Natural killer cell (primary cell): ENCODE measurements at regions not wholly inside any gene's neighbourhood (a gene's known extent, or its start where the extent isn't known, plus 50 kb on each side); places are given as distances from the start of the nearest gene placed in this dataset.
A peak's percentile ranks its signal among the peaks of the same experiment; 100 is the strongest.
"Not testable (repeated sequence)": the region's sequence is repeated elsewhere in the genome, so short reads cannot be mapped to it uniquely, and the experiment has no call there.

ENCODE experiments used
- ATAC-seq, 3 donors: fragments of 150-1000 bp in 2 of 3; fragments of 200-7000 bp in 1 of 3; cut with Tn5 transposase; 1 replicate in 1 of 3; 2 replicates in 2 of 3; pipeline ENCODE4 v1.10.0; 2021; ENCODE audit warnings: mild to moderate bottlenecking in 2 of 3, moderate library complexity in 2 of 3
- DNase-seq, 2 donors: peaks; one replicate each; pipeline versions ENCODE4 v3.0.0 to v3.0.0-alpha.2; 2013 to 2021; ENCODE audit warnings: mixed read lengths in 1 of 2
- H3K27ac ChIP-seq: one replicate; pipeline ENCODE4 v1.5.1; 2013; ENCODE audit warnings: mild to moderate bottlenecking, low read length
- H3K27me3 ChIP-seq: one replicate; pipeline ENCODE4 v1.6.1; 2013; ENCODE audit warnings: low read length; ENCODE audit not compliant: control insufficient read depth, insufficient read depth
- H3K36me3 ChIP-seq: one replicate; pipeline ENCODE4 v1.6.1; 2013; ENCODE audit warnings: low read length; ENCODE audit not compliant: control insufficient read depth, insufficient read depth
- H3K4me1 ChIP-seq: one replicate; pipeline ENCODE4 v1.6.1; 2013; ENCODE audit warnings: low read length; ENCODE audit not compliant: control insufficient read depth, insufficient read depth
- H3K4me3 ChIP-seq: one replicate; pipeline ENCODE4 v1.5.1; 2013; ENCODE audit warnings: low read length
- H3K9me3 ChIP-seq: one replicate; pipeline ENCODE4 v1.6.1; 2013; ENCODE audit warnings: low read length; ENCODE audit not compliant: control insufficient read depth, insufficient read depth
- H3K27ac Mint-ChIP-seq, 2 donors: one replicate each; pipeline ENCODE4 v1.8.0; 2022; ENCODE audit warnings: mild to moderate bottlenecking in 2 of 2, mixed read lengths in 2 of 2, moderate library complexity in 1 of 2
- H3K27me3 Mint-ChIP-seq, 2 donors: one replicate each; pipeline ENCODE4 v1.8.0; 2022; ENCODE audit warnings: low read depth in 2 of 2, mixed read lengths in 2 of 2
- H3K36me3 Mint-ChIP-seq: one replicate; pipeline ENCODE4 v1.8.0; 2022; ENCODE audit warnings: mixed read lengths
- H3K4me1 Mint-ChIP-seq, 2 donors: one replicate each; pipeline ENCODE4 v1.8.0; 2022; ENCODE audit warnings: mixed read lengths in 2 of 2
- H3K4me3 Mint-ChIP-seq: one replicate; pipeline ENCODE4 v1.8.0; 2022; ENCODE audit warnings: mild to moderate bottlenecking, moderate library complexity, mixed read lengths
- H3K9me3 Mint-ChIP-seq, 2 donors: one replicate each; pipeline ENCODE4 v1.8.0; 2022; ENCODE audit warnings: mixed read lengths in 2 of 2
- WGBS: methylation state at CpG from one replicate; pipeline ENCODE4 v1.1.7; 2013; ENCODE audit warnings: missing lambda C conversion rate; ENCODE audit not compliant: insufficient coverage; 5-methylcytosine and 5-hydroxymethylcytosine counted together
- intact Hi-C: fragments of 100-400 bp; cut with micrococcal nuclease; formaldehyde crosslinking; loops from one replicate; pipeline ENCODE4 v1.14.2; 2022
- TF ChIP-seq, protein P1 (sequence below): fragments of 200-600 bp; IDR thresholded peaks from one replicate; pipeline ENCODE4 v1.8.0; 2022; ENCODE audit warnings: antibody characterized with exemption

DNA sequence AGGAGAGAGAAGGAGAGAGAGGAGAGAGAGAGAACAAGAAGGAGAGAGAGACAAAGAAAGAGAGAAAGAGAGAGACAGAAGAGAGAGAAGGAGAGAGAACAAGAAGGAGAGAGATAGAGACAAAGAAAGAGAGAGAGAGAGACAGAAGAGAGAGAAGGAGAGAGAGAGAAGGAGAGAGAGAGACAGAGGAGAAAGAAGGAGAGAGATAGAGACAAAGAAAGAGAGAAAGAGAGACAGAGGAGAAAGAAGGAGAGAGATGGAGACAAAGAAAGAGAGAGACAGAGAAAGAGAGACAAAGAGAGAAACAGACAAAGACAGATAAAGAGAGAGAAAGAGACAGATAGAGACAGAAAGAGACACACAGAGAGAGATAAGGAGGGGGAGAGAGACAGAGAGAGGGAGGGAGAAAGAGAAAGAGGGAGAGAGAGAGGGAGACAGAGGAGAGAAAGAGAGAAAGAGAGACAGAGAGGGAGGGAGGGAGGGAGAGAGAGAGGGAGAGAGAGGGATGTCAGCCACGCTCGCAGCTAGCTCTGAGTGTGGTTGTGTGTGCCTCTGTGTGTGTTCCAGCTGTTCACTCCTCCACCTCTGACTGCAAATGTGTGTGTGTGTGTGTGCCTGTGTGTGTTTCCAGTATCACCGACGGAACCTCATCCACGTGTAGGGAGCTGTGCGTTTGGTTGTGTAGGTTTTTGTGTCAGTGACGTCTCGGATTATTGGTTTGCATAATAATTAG, 105.8 kb downstream of the CRLF2 start:
- no peak for ATAC-seq
- peaks cover 15 to 20% of the 10 kb centered on the region in 2 donors for H3K27me3 Mint-ChIP-seq
- Histone ChIP-seq H3K9me3 (no peaks in the 10 kb centered on the region), H3K27me3 (no peaks in the 10 kb centered on the region), H3K4me1 (peaks cover 26% of the 10 kb centered on the region), H3K27ac (no peak overlapping the region), H3K4me3 (no peak overlapping the region), H3K36me3 (no peaks in the 10 kb centered on the region)
- WGBS: 25% methylated on average over 8 of the region's 8 CpGs
- no peak overlapping the region for H3K4me3 Mint-ChIP-seq
- TF ChIP-seq, protein P1, sequence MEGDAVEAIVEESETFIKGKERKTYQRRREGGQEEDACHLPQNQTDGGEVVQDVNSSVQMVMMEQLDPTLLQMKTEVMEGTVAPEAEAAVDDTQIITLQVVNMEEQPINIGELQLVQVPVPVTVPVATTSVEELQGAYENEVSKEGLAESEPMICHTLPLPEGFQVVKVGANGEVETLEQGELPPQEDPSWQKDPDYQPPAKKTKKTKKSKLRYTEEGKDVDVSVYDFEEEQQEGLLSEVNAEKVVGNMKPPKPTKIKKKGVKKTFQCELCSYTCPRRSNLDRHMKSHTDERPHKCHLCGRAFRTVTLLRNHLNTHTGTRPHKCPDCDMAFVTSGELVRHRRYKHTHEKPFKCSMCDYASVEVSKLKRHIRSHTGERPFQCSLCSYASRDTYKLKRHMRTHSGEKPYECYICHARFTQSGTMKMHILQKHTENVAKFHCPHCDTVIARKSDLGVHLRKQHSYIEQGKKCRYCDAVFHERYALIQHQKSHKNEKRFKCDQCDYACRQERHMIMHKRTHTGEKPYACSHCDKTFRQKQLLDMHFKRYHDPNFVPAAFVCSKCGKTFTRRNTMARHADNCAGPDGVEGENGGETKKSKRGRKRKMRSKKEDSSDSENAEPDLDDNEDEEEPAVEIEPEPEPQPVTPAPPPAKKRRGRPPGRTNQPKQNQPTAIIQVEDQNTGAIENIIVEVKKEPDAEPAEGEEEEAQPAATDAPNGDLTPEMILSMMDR: no peak
- peaks cover 0 to 2% of the 10 kb centered on the region in 2 donors for H3K9me3 Mint-ChIP-seq
- intact Hi-C loops: no loop called here
- H3K4me1 Mint-ChIP-seq: peaks cover 5 to 7% of the 10 kb centered on the region in 2 donors
- DNase-seq: no peak
- H3K27ac Mint-ChIP-seq: no peak overlapping the region
- H3K36me3 Mint-ChIP-seq: no peaks in the 10 kb centered on the region

DNA sequence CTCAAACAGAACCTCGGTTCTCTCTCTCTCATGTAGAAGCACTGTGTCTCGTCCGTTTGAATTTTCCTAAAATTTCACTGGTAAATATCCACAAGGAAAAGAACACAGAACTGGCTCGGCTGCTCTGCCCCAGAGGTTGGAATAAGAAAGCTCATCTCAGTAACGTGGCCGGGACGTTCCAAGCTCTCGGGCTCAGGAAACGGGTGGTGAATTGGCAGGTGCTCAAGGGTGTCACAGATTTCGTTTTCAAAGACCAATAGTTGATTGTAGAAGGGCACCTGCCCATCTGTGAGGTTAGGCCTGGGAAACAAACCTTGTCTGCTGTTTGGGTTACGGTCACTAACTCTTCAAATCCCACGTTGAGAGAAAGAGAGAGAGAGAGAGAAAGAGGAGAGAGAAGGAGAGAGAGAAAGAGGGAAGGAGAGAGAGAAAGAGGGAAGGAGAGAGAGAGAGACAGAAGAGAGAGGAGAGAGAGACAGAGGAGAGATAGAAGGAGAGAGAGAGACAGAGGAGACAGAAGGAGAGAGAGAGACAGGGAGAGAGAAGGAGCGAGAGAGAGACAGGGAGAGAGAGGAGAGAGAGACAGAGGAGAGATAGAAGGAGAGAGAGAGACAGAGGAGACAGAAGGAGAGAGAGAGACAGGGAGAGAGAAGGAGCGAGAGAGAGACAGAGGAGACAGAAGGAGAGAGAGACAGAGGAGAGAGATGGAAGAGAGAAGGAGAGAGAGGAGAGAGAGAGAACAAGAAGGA, 106.6 kb downstream of the CRLF2 start:
- Mint-ChIP-seq H3K4me1 (peaks cover 4 to 5% of the 10 kb centered on the region in 2 donors), H3K4me3 (no peak overlapping the region), H3K27ac (no peak overlapping the region), H3K27me3 (peaks cover 9 to 12% of the 10 kb centered on the region in 2 donors), H3K9me3 (peaks cover 0 to under 1% of the 10 kb centered on the region in 2 donors), H3K36me3 (no peaks in the 10 kb centered on the region)
- DNase-seq (no peak), ATAC-seq (no peak)
- H3K4me1 ChIP-seq: peaks cover 26% of the 10 kb centered on the region
- H3K36me3 ChIP-seq: no peaks in the 10 kb centered on the region
- H3K9me3 ChIP-seq: no peaks in the 10 kb centered on the region
- H3K27ac ChIP-seq: no peak overlapping the region
- H3K27me3 ChIP-seq: no peaks in the 10 kb centered on the region
- WGBS: 52% methylated on average over 14 of the region's 14 CpGs
- H3K4me3 ChIP-seq: no peak overlapping the region
- TF ChIP-seq, protein P1: no peak
- intact Hi-C loops: no loop called here

DNA sequence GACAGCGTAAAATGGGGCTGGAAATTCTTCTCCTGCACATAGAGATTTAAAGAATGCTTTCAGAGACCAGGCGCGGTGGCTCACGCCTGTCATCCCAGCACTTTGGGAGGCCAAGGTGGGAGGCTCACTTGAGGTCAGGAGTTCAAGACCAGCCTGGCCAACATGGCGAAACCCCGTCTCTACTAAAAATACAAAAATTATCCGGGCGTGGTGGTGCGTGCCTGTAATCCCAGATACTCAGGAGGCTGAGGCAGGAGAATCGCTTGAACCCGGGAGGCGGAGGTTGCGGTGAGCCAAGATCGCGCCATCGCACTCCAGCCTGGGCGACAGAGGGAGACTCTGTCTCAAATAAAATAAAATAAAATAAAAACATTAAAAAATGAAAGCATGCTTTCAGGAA, 107.4 kb downstream of the CRLF2 start:
- intact Hi-C loops, H3K4me3 Mint-ChIP-seq, H3K27ac Mint-ChIP-seq, H3K36me3 ChIP-seq, H3K27me3 ChIP-seq, ATAC-seq, H3K9me3 Mint-ChIP-seq, H3K9me3 ChIP-seq, H3K4me3 ChIP-seq, DNase-seq, H3K27ac ChIP-seq, H3K36me3 Mint-ChIP-seq, H3K4me1 Mint-ChIP-seq: not testable (repeated sequence)
- peaks cover 26% of the 10 kb centered on the region for H3K4me1 ChIP-seq
- WGBS: 96% methylated on average over 11 of the region's 17 CpGs
- peaks cover 8 to 11% of the 10 kb centered on the region in 2 donors for H3K27me3 Mint-ChIP-seq

DNA sequence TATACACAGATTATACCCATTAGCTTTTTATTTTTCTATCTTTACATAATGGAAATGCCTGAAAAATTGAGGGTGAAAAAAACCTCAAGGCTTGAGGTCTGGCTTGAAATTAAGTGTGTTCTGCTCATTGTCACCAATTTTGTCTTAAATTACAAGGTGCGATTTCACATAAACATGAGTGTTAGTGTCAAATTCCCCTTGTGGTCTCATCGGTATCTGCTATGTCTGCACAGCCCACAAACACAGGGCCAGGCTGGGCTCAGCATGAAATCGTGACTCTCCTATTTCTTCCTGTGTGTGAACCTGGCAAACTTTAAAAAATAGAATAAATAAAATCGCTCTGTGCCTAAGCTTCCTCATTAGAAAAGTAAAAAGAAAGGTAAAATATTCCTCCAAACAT, 109.1 kb downstream of the CRLF2 start:
- Mint-ChIP-seq H3K27ac (no peak overlapping the region), H3K4me1 (peaks cover 0 to under 1% of the 10 kb centered on the region in 2 donors), H3K9me3 (no peaks in the 10 kb centered on the region), H3K27me3 (peaks cover 0 to 15% of the 10 kb centered on the region in 2 donors), H3K4me3 (no peak overlapping the region), H3K36me3 (no peaks in the 10 kb centered on the region)
- Histone ChIP-seq H3K36me3 (no peaks in the 10 kb centered on the region), H3K9me3 (no peaks in the 10 kb centered on the region), H3K27me3 (no peaks in the 10 kb centered on the region), H3K4me3 (no peak overlapping the region), H3K4me1 (peaks cover 19% of the 10 kb centered on the region), H3K27ac (no peak overlapping the region)
- TF ChIP-seq, protein P1: no peak
- intact Hi-C loops: no loop called here
- WGBS: 43% methylated on average over 2 of the region's 4 CpGs
- ATAC-seq (peak in 2 of 3 donors; percentile 56 to 64), DNase-seq (no peak)
